Activated CD8-positive, alpha-beta memory T cell treated with anti-CD3 and anti-CD28 coated beads for 1 hour (primary cell): ENCODE measurements at regions not wholly inside any gene's neighbourhood (a gene's known extent, or its start where the extent isn't known, plus 50 kb on each side); places are given as distances from the start of the nearest gene placed in this dataset.

Experiments used
- DNase-seq, 2 donors: peaks; one replicate each; pipeline ENCODE4 v3.0.0-alpha.2; 2020; ENCODE audit warnings: low read depth in 1 of 2; ENCODE audit errors: extremely low read depth in 1 of 2

GRCh38 chr12:89111964-89112363 lies 240.3 kb downstream of the DUSP6 start:
- no peak for DNase-seq

GRCh38 chr12:89108265-89108664 lies 244.0 kb downstream of the DUSP6 start:
- DNase-seq: no peak

DNA sequence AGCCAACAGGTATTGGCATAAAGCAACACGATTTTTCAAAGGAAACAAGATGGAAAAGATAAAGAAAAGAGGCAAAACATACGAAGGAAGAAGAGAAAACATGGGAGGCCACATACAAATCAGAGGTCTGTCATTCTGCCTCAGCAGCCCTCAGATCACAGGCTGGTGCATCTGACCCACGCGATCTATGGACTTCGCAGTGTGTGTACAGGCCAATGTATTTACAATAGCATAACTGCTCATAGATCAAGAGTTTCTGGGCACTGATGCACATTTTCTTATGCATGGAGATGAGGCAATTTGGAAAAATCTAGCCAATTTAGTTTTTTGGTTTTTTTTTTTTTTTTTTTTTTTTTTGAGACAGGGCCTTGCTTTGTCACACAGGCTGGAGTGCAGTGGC lies 245.4 kb downstream of the DUSP6 start:
- DNase-seq: no peak

- no peak for DNase-seq
These were observed 247.1 kb downstream of the DUSP6 start for GRCh38 chr12:89105243-89105642.

DNA sequence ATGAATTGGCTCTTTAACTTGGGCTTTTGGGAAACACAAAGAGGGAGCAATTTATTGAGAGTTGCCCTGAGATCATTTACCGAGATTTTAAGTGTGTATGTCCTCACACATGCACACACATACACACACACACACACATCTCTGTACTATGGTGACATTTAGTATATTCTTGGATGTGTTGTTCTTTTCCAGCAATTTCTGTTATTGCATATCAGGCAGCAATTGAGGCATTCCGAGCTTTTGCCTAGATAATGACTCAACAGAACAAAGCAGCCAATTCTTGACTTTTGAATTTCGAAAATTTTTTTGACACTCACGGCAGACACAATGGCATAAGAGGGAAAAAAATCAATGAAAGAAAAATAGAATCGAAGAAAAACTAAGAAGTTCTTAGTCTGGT lies 248.5 kb downstream of the DUSP6 start:
- no peak for DNase-seq

- DNase-seq: no peak
These were observed 250.9 kb downstream of the DUSP6 start for GRCh38 chr12:89101440-89101839.

DNA sequence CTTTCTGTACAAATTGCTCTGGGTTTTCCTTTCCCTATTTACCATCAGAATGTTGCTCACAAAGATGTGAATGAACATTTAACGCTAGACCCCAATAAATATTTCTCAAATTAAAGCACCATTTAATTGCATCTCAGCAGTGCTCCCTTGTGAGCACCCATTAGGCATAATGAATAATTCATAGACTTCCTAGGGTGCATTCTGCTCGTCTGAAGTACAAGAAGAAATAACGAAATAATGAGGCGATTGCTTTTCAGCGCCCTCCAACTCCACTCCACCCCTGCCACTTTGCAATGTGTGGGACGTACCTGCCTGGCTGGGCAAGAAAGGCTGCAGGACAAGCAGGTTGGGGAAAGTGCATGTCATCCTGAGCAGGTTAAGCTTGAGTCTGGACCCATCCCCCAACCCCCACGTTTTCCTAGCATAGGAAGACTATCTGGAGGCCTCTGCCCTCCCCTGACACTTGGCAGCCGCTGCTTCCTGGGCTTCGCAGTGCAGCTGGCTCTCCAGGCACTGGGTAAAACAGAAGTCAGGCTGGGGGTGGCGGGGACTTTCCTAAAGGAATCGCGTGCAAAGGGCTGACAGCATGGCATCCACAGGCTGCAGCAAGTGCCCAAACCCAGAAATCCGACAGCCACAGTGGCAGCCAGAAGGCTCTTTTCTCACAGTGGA lies 253.7 kb downstream of the DUSP6 start:
- DNase-seq: no peak

- no peak for DNase-seq
These were observed 260.0 kb downstream of the DUSP6 start for GRCh38 chr12:89092297-89092696.

- DNase-seq: no peak
These were observed 260.9 kb downstream of the DUSP6 start for GRCh38 chr12:89091293-89091841.

DNA sequence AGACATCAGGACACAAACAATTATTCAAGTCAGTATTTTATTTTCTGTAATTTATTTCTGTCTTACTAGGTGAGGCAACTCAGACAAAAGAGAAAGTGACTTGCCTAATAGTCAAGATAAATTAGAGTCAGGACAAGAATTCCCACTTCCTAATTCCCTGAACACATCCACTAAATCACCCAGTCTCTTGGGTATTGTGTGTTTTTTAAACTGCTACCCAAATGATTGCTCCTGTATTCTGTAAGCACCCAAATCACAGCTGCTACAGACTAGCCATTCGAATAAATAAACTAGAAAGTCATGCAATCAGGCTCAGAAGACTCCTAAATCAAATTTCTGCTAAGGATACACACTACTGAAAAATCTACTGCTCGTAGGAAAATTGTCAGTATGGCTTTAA lies 263.0 kb downstream of the DUSP6 start:
- no peak for DNase-seq

GRCh38 chr12:89087876-89088275 lies 264.4 kb downstream of the DUSP6 start:
- DNase-seq: no peak

- DNase-seq: no peak
These were observed 265.0 kb downstream of the DUSP6 start for GRCh38 chr12:89087149-89087825.

DNA sequence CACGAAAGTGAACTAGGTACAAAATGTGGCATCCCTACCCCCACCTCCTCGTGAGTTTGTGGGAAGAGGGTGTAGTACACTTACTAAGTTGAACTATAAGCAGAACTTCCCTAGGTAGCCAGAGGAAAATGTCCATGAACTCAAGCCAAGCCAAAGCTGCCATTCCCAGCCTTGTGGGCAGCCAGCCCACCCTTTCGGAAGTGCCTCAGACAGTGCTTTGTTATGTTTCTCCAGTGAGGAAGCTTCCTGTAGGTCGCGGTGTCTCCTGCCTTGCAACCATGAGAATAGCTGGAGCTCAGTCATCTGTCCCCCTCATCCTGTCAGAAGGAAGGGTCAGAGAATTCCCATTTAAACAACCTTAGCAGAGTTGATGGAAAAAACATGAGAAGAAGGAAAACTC lies 266.9 kb downstream of the DUSP6 start:
- DNase-seq: no peak

GRCh38 chr12:89084751-89085150 lies 267.6 kb downstream of the DUSP6 start:
- DNase-seq: no peak

GRCh38 chr12:89083491-89083890 lies 268.8 kb downstream of the DUSP6 start:
- DNase-seq: no peak

GRCh38 chr12:89082370-89082753 lies 269.9 kb downstream of the DUSP6 start:
- DNase-seq: no peak

DNA sequence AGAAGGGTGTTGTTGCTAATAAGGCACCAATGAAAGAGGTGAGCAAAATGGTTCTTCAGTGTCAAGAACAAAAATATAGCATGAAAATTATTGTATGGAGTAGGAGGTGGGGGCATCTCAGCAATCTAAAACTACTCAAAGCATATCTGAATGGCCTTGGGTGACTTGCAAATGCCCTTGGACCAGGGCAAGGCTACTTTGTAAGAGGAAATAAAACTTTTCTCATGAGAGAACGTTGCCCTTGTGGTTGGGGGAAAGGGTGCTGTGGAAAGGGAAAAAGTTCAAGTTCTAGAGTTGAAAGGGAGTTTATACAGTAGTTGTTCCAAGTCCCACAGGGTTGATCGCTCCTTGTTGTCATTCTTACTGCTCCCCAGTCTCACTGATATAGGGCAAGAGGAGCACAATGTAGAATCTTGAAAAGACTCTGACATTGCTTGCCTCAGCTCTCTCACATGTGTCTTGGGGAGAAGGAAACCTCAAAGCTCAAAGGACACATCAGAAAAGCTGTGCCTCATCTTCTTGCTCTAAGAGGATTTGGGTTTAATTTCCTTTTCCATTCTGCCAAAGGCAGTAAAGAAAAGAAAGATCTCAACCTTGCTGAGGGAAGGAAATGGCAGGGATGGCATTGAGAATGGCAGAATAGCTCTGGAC lies 270.5 kb downstream of the DUSP6 start:
- no peak for DNase-seq

DNA sequence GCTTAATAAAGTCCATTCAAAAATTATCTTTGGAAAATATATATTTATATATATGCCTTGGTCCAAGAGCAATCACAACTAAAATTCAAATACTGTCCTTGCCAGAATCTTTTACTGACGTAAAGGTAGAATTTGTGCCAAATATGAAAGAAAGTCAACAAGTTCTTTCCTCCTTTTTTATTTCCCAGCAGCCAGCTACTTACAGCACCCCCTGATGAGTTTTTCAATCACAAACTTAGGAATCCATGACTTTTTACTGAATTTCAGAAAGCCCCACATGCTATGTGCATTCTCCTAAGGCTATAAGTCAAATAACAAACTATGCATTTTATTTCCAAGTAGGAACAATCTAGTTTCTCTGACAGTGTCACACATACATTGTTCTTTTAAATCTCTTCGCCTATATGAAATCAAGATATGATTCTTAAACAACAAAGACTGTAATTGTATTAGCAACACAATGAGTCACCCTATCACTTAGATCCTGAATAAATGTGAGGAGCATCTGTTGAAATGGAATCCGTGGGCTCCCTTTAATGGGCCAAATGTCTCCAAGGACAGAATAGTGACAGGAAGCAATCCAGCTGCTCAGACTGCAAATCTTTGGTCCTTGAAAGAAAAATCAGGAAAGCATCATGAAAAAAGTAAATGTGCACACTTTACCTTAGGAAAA lies 271.4 kb downstream of the DUSP6 start:
- DNase-seq: no peak

- no peak for DNase-seq
These were observed 276.3 kb downstream of the DUSP6 start for GRCh38 chr12:89075880-89076540.

GRCh38 chr12:89073659-89074058 lies 278.6 kb downstream of the DUSP6 start:
- no peak for DNase-seq

DNA sequence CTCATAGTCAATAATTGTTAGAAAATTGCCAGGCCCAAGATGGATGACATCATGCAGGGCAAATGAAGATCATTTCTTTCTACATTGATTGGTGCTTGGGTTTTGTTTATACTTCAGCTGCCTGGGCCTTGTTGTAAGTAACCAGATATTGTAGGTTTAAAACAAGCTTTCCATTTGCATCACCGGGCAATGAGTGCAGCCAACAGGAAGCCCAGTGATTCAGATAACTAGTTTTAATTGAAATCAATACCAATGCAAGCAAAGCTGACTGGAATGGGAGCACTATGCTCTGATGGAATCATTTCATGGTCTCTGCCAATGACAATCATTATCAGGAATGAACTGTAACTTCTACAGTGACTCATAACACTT lies 279.3 kb downstream of the DUSP6 start:
- no peak for DNase-seq
